ENCODE measurements at regions not wholly inside any gene's neighbourhood (a gene's known extent, or its start where the extent isn't known, plus 50 kb on each side); places are given as distances from the start of the nearest gene placed in this dataset.

GRCh38 chr1:234725177-234726132 is 115.5 kb upstream of the IRF2BP2 start:
- Mint-ChIP-seq H3K9me3 (peaks cover 0 to 4% (median 0%) of the 10 kb centered on the region in 7 donors), H3K27ac (peak overlapping the region; percentile 93 to 98 (median 97)), H3K4me3 (peak overlapping the region; percentile 31 to 85), H3K27me3 (ENCODE audit: low read depth in 3 of 3) (peaks cover 0 to 2% (median 0%) of the 10 kb centered on the region in 3 donors), H3K36me3 (peaks cover 4 to 5% of the 10 kb centered on the region in 2 donors), H3K4me1 (peaks cover 99% of the 10 kb centered on the region)
- Histone ChIP-seq H3K36me3 (replicated peaks in 1 of 2; ENCODE audit: control insufficient read depth in 1 of 2, insufficient read depth in 2 of 2, low read length in 2 of 2) (no peaks in the 10 kb centered on the region), H3K9me3 (replicated peaks in 1 of 2; ENCODE audit: control insufficient read depth in 1 of 2, insufficient read depth in 1 of 2, low read length in 2 of 2) (no peaks in the 10 kb centered on the region), H2AFZ (ENCODE audit: insufficient read depth, low read depth, low read length, poor library complexity, severe bottlenecking) (peak overlapping the region; percentile 13), H3K4me2 (replicated peaks; ENCODE audit: extremely low read depth, low read length, poor library complexity, severe bottlenecking) (peak overlapping the region; percentile 71), H3K27ac (ENCODE audit: low read depth in 1 of 2, low read length in 2 of 2) (peak overlapping the region; percentile 89 to 95), H3K79me2 (ENCODE audit: insufficient read depth, low read length) (peaks cover 9% of the 10 kb centered on the region), H3K27me3 (ENCODE audit: control insufficient read depth in 2 of 2, insufficient read depth in 2 of 2, low read length in 2 of 2) (no peaks in the 10 kb centered on the region), H3K9ac (ENCODE audit: insufficient read depth, low read length, poor library complexity, severe bottlenecking) (peak overlapping the region; percentile 60), H4K20me1 (ENCODE audit: insufficient read depth, low read length) (no peaks in the 10 kb centered on the region), H3K4me3 (replicated peaks in 1 of 3; ENCODE audit: low read depth in 2 of 3, low read length in 3 of 3) (peak overlapping the region in 1 of 3 experiments; percentile 61), H3K4me1 (ENCODE audit: control insufficient read depth in 1 of 2, insufficient read depth in 2 of 2, low read length in 2 of 2) (peaks cover 95 to 100% of the 10 kb centered on the region in 2 donors)
- TF ChIP-seq CTCF (IDR thresholded peaks at IDR 0.05): no peak
- intact Hi-C loops (cut with micrococcal nuclease): loop anchor here (5.0 to 10.0 kb wide), 4 partner anchors 47 to 349 kb away; no protein-coding TSS in a partner anchor
- 74% methylated on average over 7 of the region's 12 CpGs for WGBS (ENCODE audit: insufficient coverage)
- DNase-seq: peak; percentile 54 to 72 (median 70)

- Histone ChIP-seq H3K27ac (ENCODE audit: low read depth in 1 of 2, low read length in 2 of 2) (peak overlapping the region; percentile 89 to 95), H3K4me2 (replicated peaks; ENCODE audit: extremely low read depth, low read length, poor library complexity, severe bottlenecking) (peak overlapping the region; percentile 71), H3K4me3 (replicated peaks in 1 of 3; ENCODE audit: low read depth in 2 of 3, low read length in 3 of 3) (peak overlapping the region in 2 of 3 experiments; percentile 7 to 61), H3K27me3 (ENCODE audit: control insufficient read depth in 2 of 2, insufficient read depth in 2 of 2, low read length in 2 of 2) (no peaks in the 10 kb centered on the region), H2AFZ (ENCODE audit: insufficient read depth, low read depth, low read length, poor library complexity, severe bottlenecking) (peak overlapping the region; percentile 13), H3K36me3 (replicated peaks in 1 of 2; ENCODE audit: control insufficient read depth in 1 of 2, insufficient read depth in 2 of 2, low read length in 2 of 2) (no peaks in the 10 kb centered on the region), H3K9me3 (replicated peaks in 1 of 2; ENCODE audit: control insufficient read depth in 1 of 2, insufficient read depth in 1 of 2, low read length in 2 of 2) (no peaks in the 10 kb centered on the region), H3K9ac (ENCODE audit: insufficient read depth, low read length, poor library complexity, severe bottlenecking) (peak overlapping the region; percentile 60), H3K4me1 (ENCODE audit: control insufficient read depth in 1 of 2, insufficient read depth in 2 of 2, low read length in 2 of 2) (peaks cover 97 to 100% of the 10 kb centered on the region in 2 donors), H3K79me2 (ENCODE audit: insufficient read depth, low read length) (peaks cover 9% of the 10 kb centered on the region), H4K20me1 (ENCODE audit: insufficient read depth, low read length) (no peaks in the 10 kb centered on the region)
- H3K9me3 Mint-ChIP-seq: peaks cover 0 to 4% (median 0%) of the 10 kb centered on the region in 7 donors
- 7% methylated on average over 13 of the region's 16 CpGs for WGBS (ENCODE audit: insufficient coverage)
- H3K4me1 Mint-ChIP-seq: peaks cover 99% of the 10 kb centered on the region
- peak overlapping the region; percentile 93 to 98 (median 97) for H3K27ac Mint-ChIP-seq
- peaks cover 1 to 3% of the 10 kb centered on the region in 2 donors for H3K36me3 Mint-ChIP-seq
- DNase-seq: no peak
- no peak for TF ChIP-seq CTCF (IDR thresholded peaks at IDR 0.05)
- H3K4me3 Mint-ChIP-seq: peak overlapping the region; percentile 65 to 85
- intact Hi-C loops (cut with micrococcal nuclease): loop anchor here (5.0 to 10.0 kb wide), 8 partner anchors 42 to 350 kb away; partner anchors contain the start of gene IRF2BP2 (in 1 of the 2)
- peaks cover 0 to 2% (median 0%) of the 10 kb centered on the region in 3 donors for H3K27me3 Mint-ChIP-seq (ENCODE audit: low read depth in 3 of 3)
Measured at GRCh38 chr1:234724516-234725176, 114.7 kb upstream of the IRF2BP2 start.

Measured in CD14-positive monocyte (primary cell).